RPMI8226 (cell line): ENCODE measurements at regions not wholly inside any gene's neighbourhood (a gene's known extent, or its start where the extent isn't known, plus 50 kb on each side); places are given as distances from the start of the nearest gene placed in this dataset.

Experiments used
- DNase-seq: peaks from one replicate; pipeline ENCODE4 v3.0.0-alpha.2; 2015

GRCh38 chr12:127362121-127362520, 904.8 kb upstream of the TMEM132C start:
- DNase-seq: no peak

- DNase-seq: peak; percentile 37
Measured at GRCh38 chr12:127363392-127363791, 903.6 kb upstream of the TMEM132C start.

GRCh38 chr12:127373559-127373958, 893.4 kb upstream of the TMEM132C start:
- no peak for DNase-seq

GRCh38 chr12:127374447-127374846, 892.5 kb upstream of the TMEM132C start:
- no peak for DNase-seq

GRCh38 chr12:127381043-127381668, 885.8 kb upstream of the TMEM132C start:
- peak; percentile 63 for DNase-seq

- DNase-seq: no peak
Measured at GRCh38 chr12:127381681-127382080, 885.3 kb upstream of the TMEM132C start.

- DNase-seq: peak; percentile 15
Measured at GRCh38 chr12:127383281-127383680, 883.7 kb upstream of the TMEM132C start.

- no peak for DNase-seq
Measured at GRCh38 chr12:127386723-127387122, 880.2 kb upstream of the TMEM132C start.

GRCh38 chr12:127388985-127389384, 878.0 kb upstream of the TMEM132C start:
- no peak for DNase-seq

- no peak for DNase-seq
Measured at GRCh38 chr12:127389923-127390322, 877.0 kb upstream of the TMEM132C start.

GRCh38 chr12:127393465-127393864, 873.5 kb upstream of the TMEM132C start:
- DNase-seq: no peak

GRCh38 chr12:127393896-127394295, 873.1 kb upstream of the TMEM132C start:
- no peak for DNase-seq

GRCh38 chr12:127396734-127397133, 870.2 kb upstream of the TMEM132C start:
- DNase-seq: no peak

- DNase-seq: no peak
Measured at GRCh38 chr12:127398016-127398710, 868.8 kb upstream of the TMEM132C start.

GRCh38 chr12:127399451-127399850, 867.5 kb upstream of the TMEM132C start:
- DNase-seq: no peak

GRCh38 chr12:127400221-127400620, 866.7 kb upstream of the TMEM132C start:
- DNase-seq: no peak

GRCh38 chr12:127401005-127401404, 866.0 kb upstream of the TMEM132C start:
- no peak for DNase-seq

- no peak for DNase-seq
Measured at GRCh38 chr12:127401536-127401935, 865.4 kb upstream of the TMEM132C start.

- DNase-seq: no peak
Measured at GRCh38 chr12:127411166-127411915, 855.6 kb upstream of the TMEM132C start.

- DNase-seq: no peak
Measured at GRCh38 chr12:127411981-127412380, 855.0 kb upstream of the TMEM132C start.

- DNase-seq: no peak
Measured at GRCh38 chr12:127412866-127413265, 854.1 kb upstream of the TMEM132C start.

GRCh38 chr12:127414186-127414585, 852.8 kb upstream of the TMEM132C start:
- DNase-seq: no peak

GRCh38 chr12:127414636-127415035, 852.3 kb upstream of the TMEM132C start:
- DNase-seq: no peak

- DNase-seq: no peak
Measured at GRCh38 chr12:127416796-127417195, 850.2 kb upstream of the TMEM132C start.
